Occipital lobe (tissue), 1 donor: ENCODE measurements at regions not wholly inside any gene's neighbourhood (a gene's known extent, or its start where the extent isn't known, plus 50 kb on each side); places are given as distances from the start of the nearest gene placed in this dataset.
"Not testable (repeated sequence)": the region's sequence is repeated elsewhere in the genome, so short reads cannot be mapped to it uniquely, and the experiment has no call there.

Experiments
- DNase-seq: peaks from one replicate; lab custom pipeline; 2025; lab: John Stamatoyannopoulos, UW

DNA sequence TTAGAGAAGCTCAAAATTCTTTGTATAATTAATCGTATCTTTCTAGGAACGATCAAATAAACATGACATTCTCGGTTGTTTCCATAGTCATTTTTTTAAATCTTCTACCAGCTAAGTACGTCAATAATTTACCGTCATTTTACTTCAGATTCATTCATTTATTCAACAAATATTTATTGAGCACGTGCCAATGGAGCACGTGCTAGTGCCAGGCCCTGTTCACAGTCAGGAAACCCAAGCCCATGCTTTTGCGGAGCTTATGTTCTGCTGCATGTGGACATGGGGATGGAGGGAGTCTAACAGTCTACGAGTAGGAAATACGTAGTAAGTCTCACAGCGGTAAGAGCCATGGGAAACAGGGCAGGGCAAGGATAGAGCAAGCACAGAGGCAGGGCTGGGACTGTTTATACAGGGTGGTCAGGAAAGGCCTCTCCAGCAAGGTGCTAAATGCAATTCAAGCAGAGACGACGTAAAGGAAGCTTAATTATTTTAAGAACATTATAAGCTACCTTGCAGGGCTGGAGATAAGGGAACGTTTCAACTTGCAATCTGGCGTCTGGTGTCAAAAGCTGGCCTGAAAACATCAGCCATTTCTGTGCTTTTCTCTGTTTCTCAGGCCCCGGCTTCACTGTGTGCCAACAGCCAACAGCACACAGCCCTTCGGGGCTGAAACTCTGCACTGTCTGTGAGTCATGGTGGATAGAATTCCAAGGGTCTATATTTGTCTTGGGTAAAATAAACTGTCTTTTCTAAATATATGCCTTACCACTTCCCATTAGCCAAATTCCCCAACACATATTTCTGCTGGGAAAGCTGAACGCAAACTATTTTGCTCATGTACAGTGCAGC, 517.1 kb upstream of the ZFP42 start:
- no peak for DNase-seq

GRCh38 chr4:187479511-187479910, 516.1 kb upstream of the ZFP42 start:
- DNase-seq: no peak

DNA sequence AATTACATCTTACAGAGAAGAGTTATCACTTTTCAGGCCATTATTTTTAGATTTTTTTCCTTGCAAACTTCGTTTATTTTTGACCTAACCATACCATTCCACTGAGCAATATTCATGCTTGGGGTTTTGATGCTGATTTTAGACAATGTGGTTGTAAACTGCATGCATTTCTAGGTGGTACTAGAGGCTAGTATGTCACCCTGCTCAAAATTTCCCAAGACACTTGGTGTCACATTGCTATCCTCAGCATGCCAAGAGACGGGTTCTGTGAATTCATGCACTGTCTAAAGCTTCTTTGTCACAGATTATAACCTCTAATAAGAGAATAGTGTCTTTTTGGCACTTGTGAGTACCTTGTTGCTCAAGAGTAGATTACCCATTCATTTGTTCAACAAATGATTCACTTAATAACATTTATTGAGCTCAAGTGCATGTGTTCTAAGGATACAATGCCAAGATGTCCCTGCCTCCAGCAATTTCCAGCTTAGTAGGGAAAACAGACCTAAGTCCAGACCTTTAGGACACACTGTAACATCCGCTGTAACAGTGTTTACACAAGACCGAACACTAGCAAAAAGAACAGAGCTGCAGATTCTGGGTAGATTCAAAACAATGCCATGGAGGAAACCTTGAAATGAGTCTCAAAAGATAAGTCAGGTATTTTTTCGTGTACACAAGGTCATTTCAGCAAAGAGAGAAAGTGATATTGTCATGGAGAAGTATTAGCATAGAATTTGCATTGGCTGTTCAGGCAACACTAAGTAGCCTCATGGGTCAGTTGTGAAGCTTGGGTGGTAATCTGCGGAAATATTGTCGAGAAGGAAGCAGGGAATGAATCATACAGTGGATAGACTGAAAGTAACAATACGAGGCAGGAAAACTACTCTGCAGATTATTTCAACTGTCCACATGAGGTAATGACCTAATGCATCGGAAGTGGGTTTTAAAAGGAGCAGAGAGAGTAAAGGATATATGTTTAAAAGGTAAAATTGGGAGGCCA, 515.1 kb upstream of the ZFP42 start:
- no peak for DNase-seq

- no peak for DNase-seq
These were observed 511.4 kb upstream of the ZFP42 start for GRCh38 chr4:187484186-187484585.

GRCh38 chr4:187485676-187486075, 509.9 kb upstream of the ZFP42 start:
- DNase-seq: no peak

- no peak for DNase-seq
These were observed 504.3 kb upstream of the ZFP42 start for GRCh38 chr4:187491286-187491685.

- DNase-seq: no peak
These were observed 503.6 kb upstream of the ZFP42 start for GRCh38 chr4:187491959-187492358.

GRCh38 chr4:187493661-187494060, 501.9 kb upstream of the ZFP42 start:
- DNase-seq: no peak

DNA sequence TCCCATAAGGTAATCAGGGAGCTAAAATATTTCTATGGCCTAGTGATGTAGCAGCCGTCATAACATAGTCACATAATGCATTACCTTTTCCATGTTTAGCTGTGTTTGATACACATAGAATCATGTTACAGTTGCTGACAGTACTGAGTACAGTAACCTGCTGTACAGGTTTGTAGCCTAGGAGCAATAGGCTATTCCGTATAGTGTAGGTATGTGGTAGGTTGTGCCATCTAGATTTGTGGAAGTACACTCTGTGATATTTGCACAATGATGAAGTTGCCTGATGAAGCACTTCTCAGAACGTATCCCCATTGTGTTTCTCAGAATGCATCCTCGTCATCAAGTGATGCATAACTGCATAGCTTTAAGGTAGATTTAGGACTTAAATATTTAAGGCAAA, 495.6 kb upstream of the ZFP42 start:
- no peak for DNase-seq

DNA sequence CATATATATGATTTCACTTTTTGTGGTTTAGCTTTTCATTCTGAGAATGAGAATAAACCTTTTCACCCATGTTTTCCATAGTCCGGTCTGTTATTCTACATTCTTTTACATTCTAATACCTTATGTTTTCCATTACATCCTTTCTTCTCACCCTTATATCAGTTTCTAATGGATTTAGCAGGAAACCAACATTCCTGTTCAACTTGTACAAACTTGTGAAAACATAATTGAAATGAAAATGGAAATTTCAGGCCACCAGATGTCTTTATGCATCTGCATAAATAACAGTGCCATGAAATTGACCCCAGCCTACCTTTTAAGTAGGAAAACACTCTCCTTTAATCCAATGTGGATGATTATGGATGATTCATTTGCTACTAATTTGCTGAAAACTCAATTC, 494.8 kb upstream of the ZFP42 start:
- no peak for DNase-seq

GRCh38 chr4:187501731-187502130, 493.8 kb upstream of the ZFP42 start:
- DNase-seq: no peak

- DNase-seq: no peak
These were observed 490.4 kb upstream of the ZFP42 start for GRCh38 chr4:187504974-187505797.

DNA sequence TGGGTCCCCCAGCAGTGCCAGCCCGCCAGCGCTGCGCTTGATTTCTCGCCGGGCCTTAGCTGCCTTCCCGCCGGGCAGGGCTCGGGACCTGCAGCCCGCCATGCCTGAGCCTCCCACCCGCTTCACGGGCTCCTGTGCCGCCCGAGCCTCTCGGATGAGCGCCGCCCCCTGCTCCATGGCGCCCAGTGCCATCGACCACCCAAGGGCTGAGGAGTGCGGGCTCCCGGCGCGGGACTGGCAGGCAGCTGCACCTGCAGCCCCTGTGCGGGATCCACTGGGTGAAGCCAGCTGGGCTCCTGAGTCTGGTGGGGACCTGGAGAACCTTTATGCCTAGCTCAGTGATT, 489.8 kb upstream of the ZFP42 start:
- not testable (repeated sequence) for DNase-seq

GRCh38 chr4:187516224-187516623, 479.3 kb upstream of the ZFP42 start:
- no peak for DNase-seq

DNA sequence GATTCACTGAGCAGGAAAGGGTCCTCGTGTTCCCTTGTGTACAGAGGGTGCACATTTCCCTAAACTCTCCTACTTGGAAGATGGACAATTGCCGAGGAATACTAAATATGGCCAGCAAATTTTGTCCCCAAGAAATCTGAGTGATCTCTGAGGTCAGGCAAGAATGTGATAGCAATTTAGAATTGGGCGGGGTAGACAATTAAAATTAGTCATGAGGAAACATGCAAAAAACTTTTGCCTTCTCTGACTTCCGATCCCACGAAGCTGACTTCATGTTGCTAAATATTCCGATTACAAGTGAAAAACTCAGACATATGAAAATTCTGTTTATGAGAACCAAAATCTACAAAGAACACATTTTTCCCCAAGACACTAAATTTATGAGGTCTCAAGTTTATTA, 453.9 kb upstream of the ZFP42 start:
- no peak for DNase-seq

- no peak for DNase-seq
These were observed 451.0 kb upstream of the ZFP42 start for GRCh38 chr4:187544461-187545053.

GRCh38 chr4:187547316-187547715, 448.3 kb upstream of the ZFP42 start:
- no peak for DNase-seq

DNA sequence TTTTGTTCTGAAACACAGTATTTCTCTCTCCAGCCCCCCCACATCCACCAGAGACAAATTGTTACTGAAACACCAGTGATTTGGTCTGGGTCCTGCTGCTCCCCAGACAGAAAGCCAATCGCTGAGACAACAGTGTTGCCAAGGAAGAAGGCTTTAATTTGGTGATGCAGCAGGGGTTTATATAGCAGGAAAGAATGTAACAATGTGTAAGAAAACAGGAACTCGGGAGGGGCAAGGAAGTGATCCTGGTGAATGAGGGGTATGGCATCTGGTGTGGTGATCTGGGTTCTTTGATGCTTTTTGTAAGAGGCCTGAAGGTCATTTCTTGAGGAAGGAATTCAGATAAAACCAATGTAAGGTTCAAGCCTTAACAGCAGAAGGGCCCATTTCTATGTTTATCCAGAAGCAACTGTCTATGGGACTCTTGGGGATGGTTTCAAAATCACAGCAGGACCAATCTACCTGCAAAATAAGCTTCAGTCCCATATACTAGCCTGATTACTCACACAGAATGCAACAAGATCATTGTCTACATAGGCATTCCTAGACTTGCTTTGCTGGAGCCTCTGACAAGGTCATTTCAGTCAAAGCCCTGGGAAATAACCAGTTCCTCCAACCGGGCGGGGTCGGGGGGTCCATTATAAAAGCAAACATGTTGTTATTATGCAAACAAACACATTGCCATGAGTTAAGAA, 445.2 kb upstream of the ZFP42 start:
- no peak for DNase-seq

GRCh38 chr4:187552781-187553180, 442.8 kb upstream of the ZFP42 start:
- DNase-seq: no peak

DNA sequence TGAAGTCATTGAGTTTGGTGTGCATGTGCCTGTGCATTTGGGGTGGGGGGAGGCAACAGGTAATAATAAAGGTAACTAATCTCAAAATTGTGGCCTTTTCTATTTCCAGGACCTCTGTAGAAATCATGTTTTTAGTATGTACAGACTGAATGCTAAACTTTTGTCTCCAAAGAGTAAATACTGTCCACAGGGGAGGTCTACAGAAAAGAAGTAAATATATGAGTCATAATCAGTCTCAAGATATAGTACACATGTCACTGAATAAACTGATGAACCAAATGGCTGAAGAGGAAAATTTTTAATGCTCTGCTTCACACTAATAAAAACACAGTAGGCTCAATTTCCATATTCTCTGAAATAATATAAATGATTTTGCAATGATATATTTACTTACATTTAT, 440.4 kb upstream of the ZFP42 start:
- DNase-seq: no peak

DNA sequence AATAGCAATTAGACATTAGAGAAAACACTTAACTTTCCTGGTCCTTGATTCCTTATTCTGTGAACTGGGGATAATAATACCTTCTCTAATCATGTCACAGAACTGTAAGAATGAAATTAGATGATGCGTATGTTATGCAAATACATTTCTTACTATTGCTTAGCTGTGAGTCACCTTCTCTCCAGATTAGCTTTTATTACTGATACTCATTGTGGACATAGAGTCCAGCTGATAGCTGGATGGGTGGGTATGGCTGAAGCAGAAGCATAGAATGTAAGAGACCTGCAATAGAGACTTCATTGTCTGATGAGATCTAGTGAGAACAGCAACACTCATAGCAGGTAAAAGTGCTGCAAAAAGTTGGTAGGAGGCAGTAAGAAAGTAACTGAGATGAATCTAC, 437.2 kb upstream of the ZFP42 start:
- no peak for DNase-seq
